ENCODE measurements at regions not wholly inside any gene's neighbourhood (a gene's known extent, or its start where the extent isn't known, plus 50 kb on each side); places are given as distances from the start of the nearest gene placed in this dataset.
"Not testable (repeated sequence)": the region's sequence is repeated elsewhere in the genome, so short reads cannot be mapped to it uniquely, and the experiment has no call there.

- no peak for DNase-seq
Observed at GRCh38 chr12:89151536-89151935, 200.8 kb downstream of the DUSP6 start.

- not testable (repeated sequence) for DNase-seq
Observed at GRCh38 chr12:89150789-89151188, 201.5 kb downstream of the DUSP6 start.

- DNase-seq = no peak
Observed at GRCh38 chr12:89140602-89141238, 211.6 kb downstream of the DUSP6 start.

- no peak for DNase-seq
Observed at GRCh38 chr12:89140141-89140540, 212.2 kb downstream of the DUSP6 start.

- DNase-seq = no peak
Observed at GRCh38 chr12:89139390-89139789, 212.9 kb downstream of the DUSP6 start.

- no peak for DNase-seq
Observed at GRCh38 chr12:89138048-89138852, 214.1 kb downstream of the DUSP6 start.

- no peak for DNase-seq
Observed at GRCh38 chr12:89135976-89136634, 216.2 kb downstream of the DUSP6 start.

GRCh38 chr12:89134213-89134770 lies 218.0 kb downstream of the DUSP6 start:
- no peak for DNase-seq

GRCh38 chr12:89129167-89129870 lies 223.0 kb downstream of the DUSP6 start:
- no peak for DNase-seq

GRCh38 chr12:89126712-89127111 lies 225.6 kb downstream of the DUSP6 start:
- DNase-seq = no peak

GRCh38 chr12:89122852-89123251 lies 229.4 kb downstream of the DUSP6 start:
- no peak for DNase-seq

- no peak for DNase-seq
Observed at GRCh38 chr12:89117448-89118034, 234.8 kb downstream of the DUSP6 start.

- DNase-seq = no peak
Observed at GRCh38 chr12:89111964-89112363, 240.3 kb downstream of the DUSP6 start.

GRCh38 chr12:89108265-89108664 lies 244.0 kb downstream of the DUSP6 start:
- no peak for DNase-seq

GRCh38 chr12:89106950-89107349 lies 245.4 kb downstream of the DUSP6 start:
- DNase-seq = no peak

GRCh38 chr12:89105243-89105642 lies 247.1 kb downstream of the DUSP6 start:
- DNase-seq = no peak

GRCh38 chr12:89103831-89104230 lies 248.5 kb downstream of the DUSP6 start:
- DNase-seq = no peak

GRCh38 chr12:89101440-89101839 lies 250.9 kb downstream of the DUSP6 start:
- DNase-seq = no peak

- no peak for DNase-seq
Observed at GRCh38 chr12:89098441-89099112, 253.7 kb downstream of the DUSP6 start.

- DNase-seq = no peak
Observed at GRCh38 chr12:89092297-89092696, 260.0 kb downstream of the DUSP6 start.

GRCh38 chr12:89091293-89091841 lies 260.9 kb downstream of the DUSP6 start:
- DNase-seq = no peak

- DNase-seq = no peak
Observed at GRCh38 chr12:89089264-89089663, 263.0 kb downstream of the DUSP6 start.

All from NCI-H187 (cell line).